Lung (tissue), 11 donors: ENCODE measurements at regions not wholly inside any gene's neighbourhood (a gene's known extent, or its start where the extent isn't known, plus 50 kb on each side); places are given as distances from the start of the nearest gene placed in this dataset.
"Not testable (repeated sequence)": the region's sequence is repeated elsewhere in the genome, so short reads cannot be mapped to it uniquely, and the experiment has no call there.

Experiments
- ATAC-seq: fragments of 200-7000 bp; cut with Tn5 transposase; one replicate; pipeline ENCODE4 v1.9.1; 2020; ENCODE audit warnings: moderate number of reproducible peaks; ENCODE audit not compliant: insufficient read depth, low FRiP score
- DNase-seq, 3 donors: peaks; one replicate each; pipeline ENCODE4 v3.0.0-alpha.2; 2013 to 2017
- H3K27ac ChIP-seq, 2 donors: one replicate each; pipeline ENCODE4 v1.5.1; 2013; ENCODE audit warnings: mild to moderate bottlenecking in 2 of 2, moderate library complexity in 2 of 2, control low read depth in 1 of 2, inconsistent platforms in 1 of 2, low read depth in 1 of 2, low read length in 1 of 2
- H3K27me3 ChIP-seq, 3 donors: one replicate each; pipeline ENCODE4 v1.5.1; 2013; ENCODE audit warnings: low read length in 2 of 3; ENCODE audit not compliant: control insufficient read depth in 3 of 3, insufficient read depth in 3 of 3
- H3K36me3 ChIP-seq, 4 donors: one replicate each; pipeline ENCODE4 v1.5.1; 2013; ENCODE audit warnings: low read length in 4 of 4, mild to moderate bottlenecking in 1 of 4, moderate library complexity in 1 of 4; ENCODE audit not compliant: control insufficient read depth in 4 of 4, insufficient read depth in 4 of 4
- H3K4me1 ChIP-seq, 5 donors: one replicate each; pipeline ENCODE4 v1.5.1; 2013; ENCODE audit warnings: low read length in 5 of 5, mild to moderate bottlenecking in 2 of 5, moderate library complexity in 1 of 5; ENCODE audit not compliant: control insufficient read depth in 5 of 5, insufficient read depth in 5 of 5
- H3K4me3 ChIP-seq: one replicate; pipeline ENCODE4 v1.5.1; 2013; ENCODE audit warnings: mild to moderate bottlenecking, control low read depth, moderate library complexity
- H3K9ac ChIP-seq, 2 donors: one replicate each; pipeline ENCODE4 v1.5.1; 2013; ENCODE audit warnings: low read length in 2 of 2, control low read depth in 1 of 2; ENCODE audit not compliant: insufficient read depth in 1 of 2
- H3K9me3 ChIP-seq, 4 donors: one replicate each; pipeline ENCODE4 v1.5.1; 2013; ENCODE audit warnings: low read length in 3 of 4, mild to moderate bottlenecking in 1 of 4, moderate library complexity in 1 of 4; ENCODE audit not compliant: control insufficient read depth in 4 of 4, insufficient read depth in 3 of 4
- WGBS, 2 donors: extraction: QIAGEN DNeasy Blood & Tissue Kit; methylation state at CpG; one replicate each; pipeline ENCODE4 v1.1.7; 2013; 5-methylcytosine and 5-hydroxymethylcytosine counted together
- TF ChIP-seq, protein P1 (sequence below): IDR thresholded peaks from 2 replicates; pipeline ENCODE4 v1.5.1; 2012; ENCODE audit warnings: mild to moderate bottlenecking; ENCODE audit errors: control extremely low read depth, extremely low read depth
- donor health status: control.
- donor health status: control.
- donor health status: Bipolar disorder and iron deficiency.
- donor health status: healthy.
- donor health status: DM: yes; HTN: yes; CAD: no.

- Histone ChIP-seq H3K27ac (no peak overlapping the region), H3K27me3 (no peaks in the 10 kb centered on the region), H3K9me3 (no peaks in the 10 kb centered on the region), H3K4me3 (no peak overlapping the region), H3K36me3 (no peaks in the 10 kb centered on the region), H3K4me1 (no peaks in the 10 kb centered on the region), H3K9ac (no peak overlapping the region)
- ATAC-seq (no peak), DNase-seq (no peak)
- 88 to 90% methylated on average over 3 of the region's 3 CpGs for WGBS, 2 donors
- TF ChIP-seq, protein P1, sequence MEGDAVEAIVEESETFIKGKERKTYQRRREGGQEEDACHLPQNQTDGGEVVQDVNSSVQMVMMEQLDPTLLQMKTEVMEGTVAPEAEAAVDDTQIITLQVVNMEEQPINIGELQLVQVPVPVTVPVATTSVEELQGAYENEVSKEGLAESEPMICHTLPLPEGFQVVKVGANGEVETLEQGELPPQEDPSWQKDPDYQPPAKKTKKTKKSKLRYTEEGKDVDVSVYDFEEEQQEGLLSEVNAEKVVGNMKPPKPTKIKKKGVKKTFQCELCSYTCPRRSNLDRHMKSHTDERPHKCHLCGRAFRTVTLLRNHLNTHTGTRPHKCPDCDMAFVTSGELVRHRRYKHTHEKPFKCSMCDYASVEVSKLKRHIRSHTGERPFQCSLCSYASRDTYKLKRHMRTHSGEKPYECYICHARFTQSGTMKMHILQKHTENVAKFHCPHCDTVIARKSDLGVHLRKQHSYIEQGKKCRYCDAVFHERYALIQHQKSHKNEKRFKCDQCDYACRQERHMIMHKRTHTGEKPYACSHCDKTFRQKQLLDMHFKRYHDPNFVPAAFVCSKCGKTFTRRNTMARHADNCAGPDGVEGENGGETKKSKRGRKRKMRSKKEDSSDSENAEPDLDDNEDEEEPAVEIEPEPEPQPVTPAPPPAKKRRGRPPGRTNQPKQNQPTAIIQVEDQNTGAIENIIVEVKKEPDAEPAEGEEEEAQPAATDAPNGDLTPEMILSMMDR: no peak
Observed at GRCh38 chr10:108327706-108328105, 1163.2 kb upstream of the SORCS1 start.

DNA sequence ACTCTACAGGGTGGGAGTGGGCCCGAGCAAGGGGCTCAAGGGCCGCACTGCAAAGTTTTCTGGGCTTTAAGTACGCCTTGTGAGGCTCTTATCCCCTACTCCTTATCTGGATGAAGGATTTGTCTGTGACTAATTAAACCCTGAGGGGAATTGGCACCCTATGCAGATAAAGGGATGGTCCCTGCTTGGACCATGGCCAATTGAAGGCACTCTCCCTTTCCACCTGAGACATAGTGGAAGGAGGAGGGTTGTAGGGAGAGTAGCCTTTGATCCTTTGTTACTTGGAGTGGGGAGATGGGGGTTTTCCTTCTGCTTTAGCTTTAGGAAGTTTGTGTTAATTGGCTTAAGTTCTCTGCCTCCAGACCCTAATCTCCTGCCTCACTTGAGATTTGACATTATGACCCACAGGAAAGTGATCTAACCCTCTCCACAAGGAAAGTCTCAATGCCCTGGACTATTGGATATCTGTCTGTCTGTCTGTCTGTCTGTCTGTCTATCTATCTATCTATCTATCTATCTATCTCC lies 1158.8 kb upstream of the SORCS1 start:
- TF ChIP-seq, protein P1: no peak
- peak; percentile 2 to 49 (median 9) for DNase-seq
- no peak overlapping the region for H3K27ac ChIP-seq
- 28 to 53% methylated on average over 3 of the region's 3 CpGs for WGBS, 2 donors
- no peaks in the 10 kb centered on the region for H3K4me1 ChIP-seq
- no peak for ATAC-seq
- H3K4me3 ChIP-seq: no peak overlapping the region
- H3K36me3 ChIP-seq: no peaks in the 10 kb centered on the region
- no peaks in the 10 kb centered on the region for H3K9me3 ChIP-seq
- H3K27me3 ChIP-seq: no peaks in the 10 kb centered on the region
- no peak overlapping the region for H3K9ac ChIP-seq

DNA sequence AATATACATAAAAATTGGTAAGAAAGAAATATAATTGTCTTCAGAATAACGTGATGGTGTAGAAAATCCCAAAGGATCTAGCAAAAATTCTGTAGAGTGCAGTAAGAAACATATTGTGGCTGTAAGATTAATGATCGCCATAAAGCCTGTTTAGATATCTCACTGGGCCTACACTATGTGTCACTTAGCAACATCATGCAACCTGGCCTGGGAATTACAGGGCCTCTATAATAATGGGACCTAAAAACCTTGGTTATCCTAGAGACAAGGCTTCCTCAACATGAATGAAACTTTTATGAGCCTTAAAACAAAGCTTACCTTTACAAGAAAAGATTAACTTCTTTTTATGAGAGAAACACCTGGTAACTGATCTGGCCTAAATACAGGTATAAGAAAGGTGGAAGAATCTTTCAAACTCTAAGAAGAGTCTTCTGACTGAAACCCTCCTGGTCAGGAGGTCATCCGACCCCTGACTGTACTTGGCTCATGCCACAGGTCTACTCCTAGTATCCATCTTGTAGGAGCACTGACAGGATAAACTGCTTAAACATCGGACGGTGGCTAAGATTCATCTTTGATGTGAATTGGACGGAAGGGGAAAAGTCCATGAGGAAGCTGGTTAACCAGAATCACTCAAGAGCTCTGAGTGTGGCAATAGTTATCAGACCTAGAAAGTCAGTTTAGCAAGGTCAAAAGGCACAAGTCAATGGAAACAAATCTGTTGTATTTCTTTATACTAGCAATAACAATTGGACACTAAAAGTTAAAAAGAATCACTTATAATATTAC lies 1155.1 kb upstream of the SORCS1 start:
- TF ChIP-seq, protein P1: no peak

DNA sequence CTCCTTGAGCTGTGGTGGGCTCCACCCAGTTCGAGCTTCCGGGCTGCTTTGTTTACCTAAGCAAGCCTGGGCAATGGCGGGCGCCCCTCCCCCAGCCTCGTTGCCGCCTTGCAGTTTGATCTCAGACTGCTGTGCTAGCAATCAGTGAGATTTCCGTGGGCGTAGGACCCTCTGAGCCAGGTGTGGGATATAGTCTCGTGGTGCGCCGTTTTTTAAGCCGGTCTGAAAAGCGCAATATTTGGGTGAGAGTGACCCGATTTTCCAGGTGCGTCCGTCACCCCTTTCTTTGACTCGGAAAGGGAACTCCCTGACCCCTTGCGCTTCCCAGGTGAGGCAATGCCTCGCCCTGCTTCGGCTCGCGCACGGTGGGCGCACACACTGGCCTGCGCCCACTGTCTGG lies 1151.1 kb upstream of the SORCS1 start:
- not testable (repeated sequence) for H3K4me1 ChIP-seq, H3K9me3 ChIP-seq, DNase-seq, H3K4me3 ChIP-seq, H3K27ac ChIP-seq, H3K9ac ChIP-seq, H3K36me3 ChIP-seq, ATAC-seq, H3K27me3 ChIP-seq
- WGBS, 2 donors: 36 to 62% methylated on average over 9 to 18 of the region's 25 CpGs

More for the DNA sequence above, 1155.1 kb upstream of the SORCS1 start:
- H3K27ac ChIP-seq: no peak overlapping the region
- ATAC-seq: no peak
- H3K4me3 ChIP-seq: no peak overlapping the region
- 80 to 85% methylated on average over 6 of the region's 6 CpGs for WGBS, 2 donors
- DNase-seq: no peak
- H3K4me1 ChIP-seq: no peaks in the 10 kb centered on the region
- no peaks in the 10 kb centered on the region for H3K9me3 ChIP-seq
- H3K27me3 ChIP-seq: no peaks in the 10 kb centered on the region
- no peak overlapping the region for H3K9ac ChIP-seq
- no peaks in the 10 kb centered on the region for H3K36me3 ChIP-seq
